GM21390 (cell line): ENCODE measurements at regions not wholly inside any gene's neighbourhood (a gene's known extent, or its start where the extent isn't known, plus 50 kb on each side); places are given as distances from the start of the nearest gene placed in this dataset.
"Not testable (repeated sequence)": the region's sequence is repeated elsewhere in the genome, so short reads cannot be mapped to it uniquely, and the experiment has no call there.

Experiments
- ATAC-seq: cut with Tn5 transposase; IDR thresholded peaks from one replicate; pipeline ENCODE4 v1.9.1; 2021; ENCODE audit not compliant: unreplicated experiment

- ATAC-seq: no peak
Observed at GRCh38 chr6:25176466-25176865, 102.7 kb upstream of the CARMIL1 start.

DNA sequence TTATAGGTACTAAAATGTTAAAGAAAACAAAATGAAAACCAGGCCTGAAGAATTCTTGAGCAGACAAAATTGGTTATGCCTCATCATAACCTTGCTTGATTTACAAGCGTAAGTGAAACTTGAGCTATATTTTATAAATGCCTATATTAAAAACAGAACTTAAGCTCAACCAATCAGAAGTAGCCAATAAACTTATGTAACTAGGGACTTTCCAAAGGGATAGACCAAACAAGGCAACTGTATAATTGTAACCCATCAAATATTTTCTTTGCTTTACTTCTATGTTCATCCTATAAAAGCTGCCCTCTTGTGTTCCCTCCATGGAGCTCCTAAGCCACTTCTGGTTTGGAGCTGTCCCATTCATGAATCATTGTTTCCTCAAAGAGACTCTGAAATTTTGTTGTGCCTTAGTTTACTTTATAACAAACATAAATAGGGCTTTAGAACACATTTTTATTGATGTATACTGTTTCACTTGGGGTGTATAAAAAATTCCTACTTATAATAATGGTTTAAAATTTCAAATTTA is 101.6 kb upstream of the CARMIL1 start:
- no peak for ATAC-seq

- ATAC-seq: no peak
Observed at GRCh38 chr6:25178336-25179035, 100.7 kb upstream of the CARMIL1 start.

GRCh38 chr6:25179051-25179778 is 100.0 kb upstream of the CARMIL1 start:
- no peak for ATAC-seq

DNA sequence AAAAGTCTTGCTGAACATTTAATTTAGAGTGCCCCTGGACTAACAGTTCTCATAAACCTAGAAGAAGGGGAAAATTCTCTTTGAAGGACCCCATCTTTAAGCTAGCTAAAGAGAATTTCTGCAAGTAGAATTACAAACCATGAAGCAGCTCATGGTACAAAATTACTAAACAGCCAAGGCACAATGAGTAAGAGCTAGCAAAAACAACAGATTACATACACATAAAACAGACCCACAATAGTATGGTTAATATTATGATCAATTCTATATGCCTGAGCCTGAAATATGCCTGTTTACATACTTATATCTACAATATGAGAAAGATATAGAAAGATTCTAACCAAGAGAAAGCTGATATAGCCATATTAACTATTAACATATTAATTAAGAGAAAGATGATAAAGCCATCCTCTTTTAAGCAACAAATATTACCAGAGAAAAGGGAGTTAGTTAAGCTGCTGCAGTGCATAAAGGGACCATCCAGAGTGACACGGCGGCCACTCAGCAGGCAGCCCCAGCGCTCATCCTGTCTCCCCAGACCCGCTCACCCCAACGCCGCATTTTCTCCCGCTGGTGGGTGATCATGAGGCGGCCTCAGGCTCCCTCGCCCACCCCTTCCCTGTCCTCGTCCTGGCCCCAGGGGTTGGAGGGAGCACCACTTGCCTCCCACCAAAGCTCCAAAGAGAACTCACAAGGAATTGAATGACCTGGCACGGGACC is 98.4 kb upstream of the CARMIL1 start:
- ATAC-seq: no peak

DNA sequence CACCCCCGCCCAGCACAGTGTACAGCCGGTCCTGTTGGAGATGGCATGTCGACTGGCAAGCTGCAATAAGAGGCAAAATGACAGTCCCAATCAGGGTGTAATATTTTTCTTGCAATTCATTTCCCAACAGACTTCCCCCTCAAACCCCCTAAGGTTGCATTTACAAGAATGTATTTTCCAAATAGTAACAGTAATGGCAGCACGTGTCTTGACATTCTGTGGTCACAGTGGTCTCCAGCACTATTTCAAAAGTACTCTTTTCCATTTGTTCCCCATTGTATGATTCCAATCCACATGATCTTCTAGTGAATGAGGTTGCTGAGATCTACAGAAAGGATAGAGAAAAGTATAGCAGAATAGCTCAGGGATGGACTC is 97.8 kb upstream of the CARMIL1 start:
- no peak for ATAC-seq

DNA sequence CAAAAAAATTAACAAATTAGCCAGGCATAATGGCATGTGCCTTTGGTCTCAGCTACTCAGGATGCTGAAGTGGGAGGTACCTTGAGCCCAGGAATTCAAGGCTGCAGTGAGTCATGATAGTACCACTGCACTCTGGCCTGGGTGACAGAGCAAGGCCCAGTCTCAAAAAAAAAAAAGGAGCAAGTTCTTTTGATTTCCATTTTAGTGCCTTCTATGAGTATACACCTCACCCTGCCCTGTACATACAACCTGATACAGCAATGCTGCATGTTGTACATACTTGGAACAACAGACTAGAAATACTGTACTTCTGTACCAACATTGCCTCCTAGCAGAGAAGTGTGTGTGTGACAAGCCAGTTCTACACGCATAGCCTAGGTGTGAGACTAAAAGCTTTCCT is 97.3 kb upstream of the CARMIL1 start:
- ATAC-seq: no peak

GRCh38 chr6:25186919-25187318 is 92.3 kb upstream of the CARMIL1 start:
- no peak for ATAC-seq

DNA sequence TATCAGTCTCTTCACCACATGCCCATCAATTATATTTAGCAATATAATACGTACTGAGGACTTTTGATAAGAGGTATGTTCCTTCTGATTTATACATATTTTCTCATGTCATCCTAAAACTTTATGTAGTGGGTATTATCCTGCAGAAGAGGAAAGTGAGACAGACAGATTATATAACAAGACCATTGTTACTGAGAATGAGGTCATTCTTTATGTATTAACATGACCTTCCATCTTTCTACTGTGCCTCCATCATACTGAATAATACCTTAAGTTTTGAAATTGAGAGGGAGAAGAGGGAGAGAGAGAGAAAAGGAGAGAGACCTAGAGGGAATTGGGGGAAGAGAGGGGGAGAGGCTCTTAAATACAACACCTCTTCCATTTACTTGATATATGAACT is 90.9 kb upstream of the CARMIL1 start:
- no peak for ATAC-seq

- ATAC-seq: no peak
Observed at GRCh38 chr6:25192590-25193459, 86.3 kb upstream of the CARMIL1 start.

- ATAC-seq: no peak
Observed at GRCh38 chr6:25193460-25194171, 85.6 kb upstream of the CARMIL1 start.

DNA sequence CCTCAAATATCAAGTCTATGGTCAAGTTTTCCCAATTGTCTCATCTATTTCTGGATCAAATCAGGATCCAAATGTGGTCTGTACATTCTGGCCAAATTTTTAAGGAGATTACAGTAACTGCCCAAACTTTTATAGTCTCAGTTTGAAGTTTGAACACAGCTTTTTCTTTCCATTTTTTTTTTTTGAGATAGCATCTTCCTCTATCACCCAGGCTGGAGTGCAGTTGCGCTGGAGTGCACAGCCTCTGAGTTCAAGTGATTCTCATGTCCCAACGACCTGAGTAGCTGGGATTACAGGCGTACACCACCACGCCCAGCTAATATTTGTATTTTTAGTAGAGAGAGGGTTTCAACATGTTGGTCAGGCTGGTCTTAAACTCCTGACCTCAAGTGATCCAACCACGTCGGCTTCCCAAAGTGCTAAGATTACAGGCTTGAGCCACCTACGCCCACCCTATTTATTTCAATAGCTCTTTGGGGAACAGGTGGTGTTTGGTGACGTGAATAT is 84.9 kb upstream of the CARMIL1 start:
- no peak for ATAC-seq

GRCh38 chr6:25196464-25196863 is 82.7 kb upstream of the CARMIL1 start:
- no peak for ATAC-seq

DNA sequence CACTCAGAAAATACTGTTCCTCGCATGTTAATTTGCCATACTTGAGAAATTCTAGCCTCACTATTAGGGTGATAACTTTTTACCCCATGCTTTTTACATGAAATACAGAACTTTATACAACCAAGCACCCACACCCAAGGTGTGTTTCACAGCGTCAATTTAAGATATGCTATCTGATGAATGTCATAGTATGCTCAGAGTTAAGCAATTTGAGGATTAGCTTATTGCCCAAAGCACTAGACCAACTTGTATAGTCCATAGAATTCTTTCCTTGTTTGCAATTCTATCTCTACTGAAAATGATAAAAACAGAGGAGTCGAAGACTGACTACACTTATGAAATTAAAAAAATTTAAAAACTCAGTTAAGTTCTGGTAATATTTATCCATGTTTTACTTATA is 82.1 kb upstream of the CARMIL1 start:
- ATAC-seq: no peak

- ATAC-seq: no peak
Observed at GRCh38 chr6:25199544-25199943, 79.6 kb upstream of the CARMIL1 start.

DNA sequence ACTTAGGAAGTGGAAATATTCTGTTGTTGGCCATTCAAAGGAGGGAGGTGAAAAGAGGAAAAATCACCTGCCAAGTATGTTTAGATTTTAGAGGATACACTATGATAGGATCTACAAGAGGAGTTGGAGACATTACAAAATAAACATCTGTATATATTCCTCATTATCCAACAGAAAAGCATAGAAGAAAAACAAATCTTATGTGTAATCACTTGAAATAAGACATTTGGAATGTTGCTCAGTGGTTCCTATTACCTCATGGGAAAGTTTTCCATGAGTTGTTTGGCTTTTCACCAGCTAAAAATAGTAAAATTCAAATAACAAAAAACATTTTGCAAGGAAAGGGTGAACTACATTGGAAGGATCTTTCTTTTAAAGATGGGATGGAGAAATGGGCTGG is 76.7 kb upstream of the CARMIL1 start:
- no peak for ATAC-seq

DNA sequence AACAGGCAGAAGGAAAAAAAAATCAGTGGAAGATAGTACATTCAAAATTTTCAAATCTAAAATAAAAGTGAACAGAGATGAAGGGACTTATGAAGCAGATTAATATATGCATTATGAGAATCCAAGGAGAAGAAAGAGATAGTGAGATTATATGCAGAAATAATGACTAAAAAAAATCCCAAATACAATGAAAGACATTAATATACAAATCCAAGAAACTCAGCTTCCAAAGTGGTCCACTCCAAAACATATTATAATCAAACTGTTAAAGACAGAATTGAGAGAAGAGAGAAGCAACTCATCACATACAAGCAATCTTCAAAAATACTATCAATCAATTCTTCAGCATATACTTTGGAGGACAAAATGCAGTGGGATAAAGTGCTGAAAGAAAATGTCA is 73.5 kb upstream of the CARMIL1 start:
- ATAC-seq: no peak

DNA sequence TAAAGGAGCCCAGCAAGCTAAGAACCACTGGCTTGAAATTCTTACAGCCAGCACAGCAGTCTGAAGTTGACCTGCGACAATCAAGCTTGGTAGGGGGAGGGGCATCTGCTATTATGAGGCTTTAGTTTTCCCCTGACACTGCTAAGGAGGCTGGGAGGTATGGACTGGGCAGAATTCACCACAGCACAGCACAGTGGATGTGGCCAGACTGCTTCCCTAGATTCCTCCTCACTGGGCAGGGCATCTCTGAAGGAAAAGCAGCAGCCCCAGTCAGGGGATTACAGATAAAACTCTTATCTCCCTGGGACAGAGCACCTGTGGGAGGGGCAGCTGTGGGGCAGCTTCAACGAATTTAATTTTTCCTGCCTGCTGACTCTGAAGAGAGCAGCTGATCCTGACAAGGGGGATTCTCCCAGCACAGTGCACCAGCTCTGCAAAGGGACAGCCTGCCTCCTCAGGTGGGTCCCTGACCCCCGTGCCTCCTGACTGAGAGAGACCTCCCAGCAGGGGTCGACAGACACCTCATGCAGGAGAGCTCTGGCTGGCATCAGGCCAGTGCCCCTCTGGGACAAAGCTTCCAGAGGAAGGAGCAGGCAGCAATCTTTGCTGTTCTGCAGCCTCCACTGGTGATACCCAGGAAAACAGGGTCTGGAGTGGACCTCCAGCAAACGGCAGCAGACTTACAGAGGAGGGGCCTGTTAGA is 71.6 kb upstream of the CARMIL1 start:
- ATAC-seq: not testable (repeated sequence)

GRCh38 chr6:25215881-25216280 is 63.3 kb upstream of the CARMIL1 start:
- no peak for ATAC-seq
